GM23248 (cell line): ENCODE measurements at regions not wholly inside any gene's neighbourhood (a gene's known extent, or its start where the extent isn't known, plus 50 kb on each side); places are given as distances from the start of the nearest gene placed in this dataset.

Experiments
- EZH2 ChIP-seq: fragments of 200-600 bp; sonication (generic); IDR thresholded peaks from 2 replicates; pipeline ENCODE4 v1.6.1; 2018; ENCODE audit warnings: antibody characterized with exemption, mild to moderate bottlenecking; ENCODE audit not compliant: insufficient read depth, poor library complexity, severe bottlenecking
- EZH2phosphoT487 ChIP-seq: fragments of 200-600 bp; sonication (generic); IDR thresholded peaks from 2 replicates; pipeline ENCODE4 v1.6.1; 2018; ENCODE audit warnings: antibody characterized with exemption, moderate library complexity, mild to moderate bottlenecking, low read depth; ENCODE audit not compliant: insufficient read depth

DNA sequence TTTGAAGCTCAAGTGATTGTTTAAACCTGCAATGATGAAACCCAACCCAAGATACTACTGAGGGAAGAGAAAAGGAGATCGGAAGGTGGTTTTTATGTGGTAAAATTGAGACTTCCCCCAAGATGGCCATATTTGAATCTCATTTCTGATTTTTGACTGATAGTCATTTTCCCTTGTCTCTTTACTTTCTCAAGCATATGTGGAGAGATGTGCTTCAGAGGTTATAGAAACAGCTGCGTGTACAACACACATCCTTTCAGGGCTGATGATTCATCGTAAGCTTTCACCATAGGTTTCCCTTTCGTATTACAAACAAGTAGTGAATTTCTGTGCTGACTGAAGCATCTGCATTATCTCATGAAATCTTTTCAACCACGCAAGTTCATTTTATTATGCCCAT, 276.2 kb downstream of the EMP1 start:
- TF ChIP-seq EZH2 (no peak), EZH2phosphoT487 (no peak)
